B cell (primary cell): ENCODE measurements at regions not wholly inside any gene's neighbourhood (a gene's known extent, or its start where the extent isn't known, plus 50 kb on each side); places are given as distances from the start of the nearest gene placed in this dataset.

Experiments
- CTCF ChIP-seq: fragments of 200-600 bp; IDR thresholded peaks from one replicate; pipeline ENCODE4 v1.8.0; 2022; ENCODE audit warnings: antibody characterized with exemption, mild to moderate bottlenecking
- EZH2 ChIP-seq: IDR thresholded peaks from 2 replicates; pipeline ENCODE4 v1.6.1; 2012; ENCODE audit warnings: borderline replicate concordance, low read depth, mild to moderate bottlenecking, moderate library complexity, low read length; ENCODE audit not compliant: insufficient read depth, poor library complexity, severe bottlenecking

GRCh38 chr2:48161628-48162027 lies 152.9 kb upstream of the FOXN2 start:
- no peak for TF ChIP-seq EZH2
- TF ChIP-seq CTCF, result no peak
